H1 (cell line): ENCODE measurements at regions not wholly inside any gene's neighbourhood (a gene's known extent, or its start where the extent isn't known, plus 50 kb on each side); places are given as distances from the start of the nearest gene placed in this dataset.

Experiments used
- CTCF ChIA-PET: fragments of 300-600 bp; sonication (Branson Sonifier 250); formaldehyde crosslinking; loops from one replicate; lab custom pipeline; 2021; ENCODE audit not compliant: partially characterized antibody; lab: Charles Lee
- POLR2A ChIA-PET: fragments of 300-600 bp; sonication (Branson Sonifier 250); formaldehyde crosslinking; loops from one replicate; lab custom pipeline; 2021; ENCODE audit warnings: inconsistent platforms; ENCODE audit not compliant: partially characterized antibody; lab: Charles Lee
- DNase-seq, 2 experiments: peaks; one replicate each; pipeline versions ENCODE4 v3.0.0 to v3.0.0-alpha.2; 2010 to 2022; ENCODE audit warnings: low spot score in 2 of 2, low read depth in 1 of 2, mixed read lengths in 1 of 2
- FAIRE-seq: peaks from 2 replicates; lab custom pipeline; 2011; peaks lifted over from hg19 to GRCh38; lab: Jason Lieb, UNC
- H2AFZ ChIP-seq: 2 replicates; pipeline ENCODE4 v1.8.1; 2012; ENCODE audit warnings: low read length, inconsistent platforms
- H2AK5ac ChIP-seq: 2 replicates; pipeline ENCODE4 v1.6.1; 2013; ENCODE audit warnings: low read depth, low read length
- H2BK120ac ChIP-seq: replicated peaks from 2 replicates; pipeline ENCODE3; 2013; ENCODE audit warnings: low read depth, low read length, inconsistent platforms
- H2BK12ac ChIP-seq: 2 replicates; pipeline ENCODE4 v1.6.1; 2013; ENCODE audit warnings: low read depth, low read length
- H2BK15ac ChIP-seq: 2 replicates; pipeline ENCODE4 v1.6.1; 2013; ENCODE audit warnings: low read length
- H2BK20ac ChIP-seq: 2 replicates; pipeline ENCODE4 v1.6.1; 2013; ENCODE audit warnings: low read length
- H2BK5ac ChIP-seq: 2 replicates; pipeline ENCODE4 v1.6.1; 2013; ENCODE audit warnings: low read depth, low read length
- H3K14ac ChIP-seq: 2 replicates; pipeline ENCODE4 v1.6.1; 2013; ENCODE audit warnings: inconsistent platforms; ENCODE audit not compliant: insufficient read length
- H3K18ac ChIP-seq: 2 replicates; pipeline ENCODE4 v1.6.1; 2013; ENCODE audit warnings: low read length; ENCODE audit errors: extremely low read depth
- H3K23ac ChIP-seq: 2 replicates; pipeline ENCODE4 v1.6.1; 2013; ENCODE audit warnings: inconsistent platforms; ENCODE audit not compliant: insufficient read length
- H3K23me2 ChIP-seq: 2 replicates; pipeline ENCODE4 v1.6.1; 2013; ENCODE audit warnings: low read depth, low read length
- H3K27ac ChIP-seq: 2 replicates; pipeline ENCODE4 v1.6.1; 2011; ENCODE audit warnings: low read depth, low read length, inconsistent platforms
- H3K27me3 ChIP-seq, 4 experiments: replicated peaks in 1 of 4; 1 replicate in 1 of 4; 2 replicates in 3 of 4; pipeline versions ENCODE4 v1.6.1 to v1.8.1; 2011 to 2013; ENCODE audit warnings: low read length in 3 of 4, mild to moderate bottlenecking in 3 of 4, inconsistent platforms in 2 of 4, mixed read lengths in 2 of 4, moderate library complexity in 1 of 4; ENCODE audit not compliant: control insufficient read depth in 3 of 4, insufficient read depth in 3 of 4; ENCODE audit errors: extremely low read depth in 1 of 4
- H3K36me3 ChIP-seq, 4 experiments: 2 replicates each; pipeline versions ENCODE4 v1.6.1 to v1.8.1; 2011 to 2013; ENCODE audit warnings: mild to moderate bottlenecking in 4 of 4, low read length in 3 of 4, moderate library complexity in 2 of 4, control low read depth in 1 of 4, inconsistent platforms in 1 of 4; ENCODE audit not compliant: insufficient read depth in 4 of 4, control insufficient read depth in 2 of 4
- H3K4ac ChIP-seq: replicated peaks from 2 replicates; pipeline ENCODE3; 2013; ENCODE audit warnings: low read length, low read depth, mixed read lengths, inconsistent platforms; ENCODE audit not compliant: insufficient read length
- H3K4me1 ChIP-seq, 4 experiments: replicated peaks in 1 of 4; 1 replicate in 1 of 4; 2 replicates in 3 of 4; pipeline versions ENCODE4 v1.6.1 to v1.8.1; 2011 to 2013; ENCODE audit warnings: low read length in 3 of 4, inconsistent platforms in 2 of 4, mixed read lengths in 1 of 4; ENCODE audit not compliant: insufficient read depth in 4 of 4, control insufficient read depth in 3 of 4
- H3K4me2 ChIP-seq, 2 experiments: 2 replicates each; pipeline versions ENCODE4 v1.6.1 to v1.8.1; 2011 to 2013; ENCODE audit warnings: low read depth in 2 of 2, low read length in 2 of 2, control low read depth in 1 of 2, inconsistent platforms in 1 of 2, mild to moderate bottlenecking in 1 of 2; ENCODE audit not compliant: insufficient read depth in 1 of 2
- H3K4me3 ChIP-seq, 4 experiments: fragments of 200-600, 300-600 bp in 1 of 4; sonication (generic), shearing (Covaris generic), sonication (Bioruptor Twin) in 1 of 4; 2 replicates each; pipeline versions ENCODE4 v1.5.1 to v1.8.1; 2011 to 2016; ENCODE audit warnings: low read length in 4 of 4, low read depth in 3 of 4, control low read depth in 2 of 4, inconsistent platforms in 2 of 4, mild to moderate bottlenecking in 2 of 4, mixed read lengths in 1 of 4, moderate library complexity in 1 of 4; ENCODE audit not compliant: insufficient read depth in 2 of 4; ENCODE audit errors: extremely low read depth in 1 of 4
- H3K56ac ChIP-seq: replicated peaks from 2 replicates; pipeline ENCODE3; 2013; ENCODE audit warnings: low read depth, mild to moderate bottlenecking, mixed read lengths, low read length, inconsistent platforms; ENCODE audit not compliant: insufficient read length
- H3K79me1 ChIP-seq: 2 replicates; pipeline ENCODE4 v1.6.1; 2013; ENCODE audit warnings: low read depth, low read length, control low read depth
- H3K79me2 ChIP-seq, 2 experiments: 2 replicates each; pipeline versions ENCODE4 v1.6.1 to v1.8.1; 2012 to 2013; ENCODE audit warnings: low read length in 2 of 2, mild to moderate bottlenecking in 2 of 2, inconsistent platforms in 1 of 2; ENCODE audit not compliant: insufficient read depth in 2 of 2, control insufficient read depth in 1 of 2
- H3K9ac ChIP-seq, 4 experiments: replicated peaks in 1 of 4; 1 replicate in 1 of 4; 2 replicates in 3 of 4; pipeline versions ENCODE4 v1.6.1 to v1.8.1; 2011 to 2013; ENCODE audit warnings: low read depth in 3 of 4, low read length in 3 of 4, control low read depth in 2 of 4, mild to moderate bottlenecking in 2 of 4, moderate library complexity in 2 of 4, inconsistent platforms in 1 of 4; ENCODE audit errors: extremely low read depth in 1 of 4
- H3K9me3 ChIP-seq, 2 experiments: 2 replicates each; pipeline versions ENCODE4 v1.6.1 to v1.8.1; 2012 to 2013; ENCODE audit warnings: mild to moderate bottlenecking in 2 of 2, moderate library complexity in 2 of 2, control low read depth in 1 of 2, inconsistent platforms in 1 of 2, low read depth in 1 of 2, low read length in 1 of 2, mixed read lengths in 1 of 2; ENCODE audit not compliant: insufficient read depth in 2 of 2
- H4K20me1 ChIP-seq, 2 experiments: replicated peaks in 1 of 2; 2 replicates each; pipeline versions ENCODE3 to v1.8.1; 2011 to 2013; ENCODE audit warnings: inconsistent platforms in 2 of 2, low read length in 2 of 2, mild to moderate bottlenecking in 1 of 2; ENCODE audit not compliant: insufficient read depth in 2 of 2, control insufficient read depth in 1 of 2
- H4K5ac ChIP-seq: 2 replicates; pipeline ENCODE4 v1.6.1; 2013; ENCODE audit warnings: low read length, low read depth, mixed read lengths, inconsistent platforms; ENCODE audit not compliant: insufficient read length
- H4K8ac ChIP-seq: 2 replicates; pipeline ENCODE4 v1.8.0; 2013; ENCODE audit warnings: mild to moderate bottlenecking, moderate library complexity, low read length, inconsistent platforms; ENCODE audit not compliant: insufficient read depth; ENCODE audit errors: extremely low read depth
- H4K91ac ChIP-seq: replicated peaks from 2 replicates; pipeline ENCODE3; 2013; ENCODE audit warnings: low read length, mixed read lengths, inconsistent platforms; ENCODE audit not compliant: insufficient read length
- CHD1 ChIP-seq: IDR thresholded peaks from 2 replicates; pipeline ENCODE4 v1.6.1; 2012; ENCODE audit warnings: low read depth, low read length, improper control_type of control experiment
- CHD2 ChIP-seq: IDR thresholded peaks from 2 replicates; pipeline ENCODE4 v1.6.1; 2012; ENCODE audit warnings: low read length, improper control_type of control experiment
- EZH2 ChIP-seq: fragments of 200-600 bp; sonication (generic); IDR thresholded peaks from 2 replicates; pipeline ENCODE4 v1.7.1; 2012; ENCODE audit warnings: low read depth, mild to moderate bottlenecking, moderate library complexity, low read length, inconsistent platforms; ENCODE audit not compliant: severe bottlenecking
- KDM1A ChIP-seq: fragments of 200-600, 300-600 bp; sonication (generic); IDR thresholded peaks from 2 replicates; pipeline ENCODE4 v1.7.1; 2016; ENCODE audit warnings: mild to moderate bottlenecking, low read length, borderline replicate concordance
- SP4 ChIP-seq: IDR thresholded peaks from 2 replicates; pipeline ENCODE4 v1.6.1; 2012; ENCODE audit warnings: low read length, inconsistent platforms
- SRF ChIP-seq: IDR thresholded peaks from 2 replicates; pipeline ENCODE4 v1.6.1; 2011; ENCODE audit warnings: mild to moderate bottlenecking, low read depth, low read length, moderate library complexity
- SUZ12 ChIP-seq: fragments of 200-600 bp; sonication (generic); IDR thresholded peaks from 2 replicates; pipeline ENCODE4 v1.6.1; 2012; ENCODE audit warnings: mild to moderate bottlenecking, inconsistent platforms, low read length, moderate library complexity, mixed read lengths
- WGBS, 2 experiments: shearing (Covaris generic) in 1 of 2; methylation state at CpG; one replicate each; pipeline versions ENCODE4 v1.1.6 to v1.1.7; 2013 to 2015; ENCODE audit warnings: low lambda C conversion rate in 2 of 2, mixed read lengths in 2 of 2, inconsistent platforms in 1 of 2, low coverage in 1 of 2, missing lambda C conversion rate in 1 of 2; ENCODE audit not compliant: insufficient replicate concordance in 2 of 2, insufficient coverage in 1 of 2, insufficient read length in 1 of 2; ENCODE audit errors: extremely low coverage in 1 of 2, missing lambda C conversion rate in 1 of 2; 5-methylcytosine and 5-hydroxymethylcytosine counted together
- TF ChIP-seq, protein P1 (sequence below): IDR thresholded peaks from 2 replicates; pipeline ENCODE4 v1.6.1; 2011; ENCODE audit warnings: low read depth, mild to moderate bottlenecking, low read length; ENCODE audit not compliant: insufficient read depth

DNA sequence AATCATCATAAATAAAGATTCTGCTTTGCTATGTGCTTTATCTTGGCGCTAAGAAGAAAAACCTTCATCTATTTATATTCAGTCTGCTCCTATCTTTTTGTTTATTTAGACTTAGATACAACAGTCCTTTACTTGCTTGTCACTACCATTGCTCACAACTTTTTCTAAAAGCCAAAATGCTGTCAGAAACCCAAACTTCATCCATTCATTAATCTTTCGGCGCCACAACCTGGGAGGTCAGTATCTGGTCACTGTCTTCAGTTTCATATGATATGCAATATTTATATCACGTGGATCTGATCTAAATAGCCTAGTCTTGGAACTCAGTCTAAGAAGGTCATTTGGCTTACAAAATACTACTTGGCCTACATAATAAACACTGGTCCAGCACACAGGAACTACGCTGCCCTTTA is 159.3 kb upstream of the TARS1 start:
- ChIA-PET CTCF (interaction anchor here (0.7 to 0.8 kb wide), 3 partner anchors 16 to 1669 kb away, joined by 3 to 5 read pairs (median 3); no protein-coding TSS in a partner anchor), POLR2A (no interaction called here)
- Histone ChIP-seq H3K23me2 (no peaks in the 10 kb centered on the region), H3K4me2 (no peak overlapping the region), H3K9ac (no peak overlapping the region), H3K14ac (no peak overlapping the region), H3K27ac (no peak overlapping the region), H4K5ac (no peak overlapping the region), H3K18ac (no peak overlapping the region), H2BK20ac (no peak overlapping the region), H2AK5ac (no peak overlapping the region), H3K79me2 (no peaks in the 10 kb centered on the region), H2BK120ac (no peak overlapping the region), H3K79me1 (no peaks in the 10 kb centered on the region), H2BK5ac (no peak overlapping the region), H2BK15ac (no peak overlapping the region), H4K91ac (no peak overlapping the region), H4K20me1 (no peaks in the 10 kb centered on the region), H3K4me1 (no peaks in the 10 kb centered on the region), H3K9me3 (no peaks in the 10 kb centered on the region), H3K56ac (no peak overlapping the region), H3K36me3 (no peaks in the 10 kb centered on the region), H3K23ac (no peak overlapping the region), H3K27me3 (no peaks in the 10 kb centered on the region), H2BK12ac (no peak overlapping the region), H2AFZ (no peak overlapping the region), H4K8ac (no peak overlapping the region), H3K4ac (no peak overlapping the region), H3K4me3 (no peak overlapping the region)
- 93% methylated on average over 5 of the region's 5 CpGs; no CpG with 5 or more reads in 1 of the 2 experiments for WGBS, 2 experiments
- no peak for FAIRE-seq
- DNase-seq: no peak
- TF ChIP-seq SRF (no peak), KDM1A (no peak), CHD2 (no peak), CHD1 (no peak), SP4 (no peak), SUZ12 (no peak), EZH2 (no peak)
- TF ChIP-seq, protein P1, sequence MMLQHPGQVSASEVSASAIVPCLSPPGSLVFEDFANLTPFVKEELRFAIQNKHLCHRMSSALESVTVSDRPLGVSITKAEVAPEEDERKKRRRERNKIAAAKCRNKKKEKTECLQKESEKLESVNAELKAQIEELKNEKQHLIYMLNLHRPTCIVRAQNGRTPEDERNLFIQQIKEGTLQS: no peak
